ENCODE measurements at regions not wholly inside any gene's neighbourhood (a gene's known extent, or its start where the extent isn't known, plus 50 kb on each side); places are given as distances from the start of the nearest gene placed in this dataset.
"Not testable (repeated sequence)": the region's sequence is repeated elsewhere in the genome, so short reads cannot be mapped to it uniquely, and the experiment has no call there.

- ATAC-seq = no peak
- no peak for DNase-seq
- intact Hi-C loops (cut with DNase I, micrococcal nuclease) = no loop called here
These were observed 190.1 kb upstream of the E2F8 start for GRCh38 chr11:19430754-19431398.

GRCh38 chr11:19430346-19430745 lies 189.6 kb upstream of the E2F8 start:
- DNase-seq (no peak), ATAC-seq (no peak)

DNA sequence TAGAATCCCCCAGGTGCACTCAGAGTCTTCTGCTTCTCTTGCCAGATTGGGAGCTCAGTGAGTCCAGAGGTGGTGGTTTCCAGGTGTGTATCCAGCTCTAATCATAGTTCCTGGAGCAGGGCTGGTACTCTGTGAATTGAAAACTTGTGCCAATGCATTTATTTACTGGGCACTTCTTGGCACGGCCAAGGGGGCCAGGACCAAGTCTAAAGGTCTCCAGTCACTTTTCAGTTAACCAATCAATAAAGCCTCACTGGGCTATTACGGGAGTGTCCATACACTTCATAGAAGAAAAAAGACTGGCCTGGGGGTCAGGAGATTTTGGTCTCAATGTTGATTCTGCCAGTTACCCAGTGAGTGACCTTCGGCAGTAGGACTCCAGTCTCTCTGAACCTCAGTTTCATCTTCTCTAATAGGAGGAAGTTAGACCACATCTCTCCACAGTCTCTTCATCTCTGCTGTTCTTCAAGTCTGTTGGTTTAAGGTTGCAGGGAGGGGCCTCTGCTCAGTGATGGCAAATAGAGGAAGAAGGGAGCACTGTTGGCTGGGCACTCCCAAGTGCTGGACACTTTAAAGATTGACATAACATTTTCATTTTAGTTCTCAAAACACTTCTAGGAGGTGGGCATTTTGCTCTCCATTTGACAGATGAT lies 188.5 kb upstream of the E2F8 start:
- intact Hi-C loops (cut with DNase I, micrococcal nuclease) = no loop called here
- DNase-seq = no peak
- no peak for ATAC-seq

More at GRCh38 chr11:19430346-19430745, 189.6 kb upstream of the E2F8 start:
- intact Hi-C loops (cut with DNase I, micrococcal nuclease) = no loop called here

DNA sequence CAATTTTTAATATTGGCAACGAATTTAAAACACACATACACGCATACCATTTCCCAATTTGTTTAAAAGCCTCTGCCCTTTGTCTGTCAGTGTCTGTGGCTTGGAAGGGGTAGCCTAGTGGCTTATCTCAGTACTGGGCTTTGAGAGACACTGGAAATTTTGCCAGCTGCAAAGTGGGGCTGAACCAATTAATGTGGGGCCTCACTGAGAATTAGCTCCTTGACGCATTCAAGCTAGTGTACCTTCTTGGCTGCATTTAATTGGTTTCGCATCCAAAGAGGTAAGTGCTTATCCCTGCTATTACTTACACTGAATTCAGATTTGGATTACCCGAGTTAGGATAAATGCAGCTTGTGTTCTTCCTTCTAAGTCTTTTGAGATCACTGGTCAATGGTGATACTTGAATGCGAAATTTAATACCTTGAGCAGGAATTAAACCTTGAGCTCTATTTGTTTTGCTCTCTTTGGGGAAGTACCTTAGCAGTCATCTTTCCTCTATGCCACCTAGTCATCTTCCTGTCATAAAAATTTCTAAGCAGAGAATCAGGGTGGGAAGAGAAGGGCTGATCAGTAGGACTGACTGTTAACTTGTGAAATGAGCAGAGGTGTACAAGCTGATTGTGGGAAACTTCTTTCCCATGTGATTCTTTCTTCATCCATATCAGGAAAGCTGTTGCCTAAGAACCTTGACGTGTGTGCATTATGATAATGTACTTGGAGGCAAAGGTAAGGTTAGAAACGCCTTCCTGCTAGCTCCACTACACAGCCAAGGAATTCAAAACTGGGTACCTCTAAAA lies 187.7 kb upstream of the E2F8 start:
- intact Hi-C loops (cut with DNase I, micrococcal nuclease) = no loop called here
- no peak for ATAC-seq
- DNase-seq = no peak

- DNase-seq (no peak), ATAC-seq (no peak)
- intact Hi-C loops (cut with DNase I, micrococcal nuclease) = no loop called here
These were observed 186.1 kb upstream of the E2F8 start for GRCh38 chr11:19426756-19427403.

GRCh38 chr11:19426011-19426755 lies 185.4 kb upstream of the E2F8 start:
- intact Hi-C loops (cut with DNase I, micrococcal nuclease) = no loop called here
- ATAC-seq (no peak), DNase-seq (no peak)

- ATAC-seq (no peak), DNase-seq (no peak)
- intact Hi-C loops (cut with DNase I, micrococcal nuclease) = no loop called here
These were observed 181.5 kb upstream of the E2F8 start for GRCh38 chr11:19422276-19422675.

- intact Hi-C loops (cut with DNase I, micrococcal nuclease) = no loop called here
- DNase-seq (no peak), ATAC-seq (no peak)
These were observed 180.3 kb upstream of the E2F8 start for GRCh38 chr11:19420868-19421533.

DNA sequence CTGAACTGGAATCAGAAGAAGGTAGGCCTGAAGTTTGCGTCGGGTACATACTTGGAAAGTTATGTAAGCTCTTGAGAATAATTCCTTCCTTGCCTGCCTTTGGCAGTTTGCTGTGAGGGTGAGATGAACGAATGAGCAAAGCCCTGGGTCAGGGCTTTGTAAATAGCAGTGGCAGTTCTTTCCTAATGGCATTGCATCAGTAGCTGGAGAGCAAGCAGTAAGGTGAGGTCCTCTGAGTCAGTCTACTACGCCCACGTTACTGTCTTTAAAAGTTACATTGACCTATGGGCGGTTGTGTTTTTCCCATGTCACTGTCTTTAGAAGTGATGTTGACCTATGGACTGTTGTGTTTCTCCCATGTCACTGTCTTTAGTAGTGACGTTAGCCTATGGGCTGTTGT lies 179.1 kb upstream of the E2F8 start:
- ATAC-seq (no peak), DNase-seq (no peak)
- intact Hi-C loops (cut with DNase I, micrococcal nuclease) = no loop called here

GRCh38 chr11:19419021-19419750 lies 178.4 kb upstream of the E2F8 start:
- intact Hi-C loops (cut with DNase I, micrococcal nuclease) = no loop called here
- DNase-seq (no peak), ATAC-seq (no peak)

- no peak for DNase-seq
- intact Hi-C loops (cut with DNase I, micrococcal nuclease) = no loop called here
These were observed 177.5 kb upstream of the E2F8 start for GRCh38 chr11:19418221-19418620.

DNA sequence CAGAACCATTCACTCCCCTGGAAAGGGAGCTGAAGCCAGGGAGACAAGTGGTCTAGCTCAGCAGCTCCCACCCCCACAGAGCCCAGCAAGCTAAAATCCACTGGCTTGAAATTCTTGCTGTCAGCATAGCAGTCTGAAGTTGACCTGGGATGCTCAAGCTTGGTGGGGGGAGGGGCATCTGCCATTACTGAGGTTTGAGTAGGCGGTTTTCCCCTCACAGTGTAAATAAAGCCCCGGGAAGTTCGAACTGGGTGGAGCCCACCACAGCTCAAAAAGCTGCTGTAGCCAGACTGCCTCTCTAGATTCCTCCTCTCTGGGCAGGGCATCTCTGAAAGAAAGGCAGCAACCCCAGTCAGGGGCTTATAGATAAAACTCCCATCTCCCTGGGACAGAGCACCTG lies 171.3 kb upstream of the E2F8 start:
- intact Hi-C loops (cut with DNase I, micrococcal nuclease); ATAC-seq; DNase-seq: not testable (repeated sequence)

More at GRCh38 chr11:19418221-19418620, 177.5 kb upstream of the E2F8 start:
- no peak for ATAC-seq

- DNase-seq (no peak), ATAC-seq (no peak)
- intact Hi-C loops (cut with DNase I, micrococcal nuclease) = no loop called here
These were observed 169.3 kb upstream of the E2F8 start for GRCh38 chr11:19410032-19410431.

GRCh38 chr11:19409307-19409706 lies 168.6 kb upstream of the E2F8 start:
- no peak for ATAC-seq
- intact Hi-C loops (cut with DNase I, micrococcal nuclease) = no loop called here
- DNase-seq = no peak

DNA sequence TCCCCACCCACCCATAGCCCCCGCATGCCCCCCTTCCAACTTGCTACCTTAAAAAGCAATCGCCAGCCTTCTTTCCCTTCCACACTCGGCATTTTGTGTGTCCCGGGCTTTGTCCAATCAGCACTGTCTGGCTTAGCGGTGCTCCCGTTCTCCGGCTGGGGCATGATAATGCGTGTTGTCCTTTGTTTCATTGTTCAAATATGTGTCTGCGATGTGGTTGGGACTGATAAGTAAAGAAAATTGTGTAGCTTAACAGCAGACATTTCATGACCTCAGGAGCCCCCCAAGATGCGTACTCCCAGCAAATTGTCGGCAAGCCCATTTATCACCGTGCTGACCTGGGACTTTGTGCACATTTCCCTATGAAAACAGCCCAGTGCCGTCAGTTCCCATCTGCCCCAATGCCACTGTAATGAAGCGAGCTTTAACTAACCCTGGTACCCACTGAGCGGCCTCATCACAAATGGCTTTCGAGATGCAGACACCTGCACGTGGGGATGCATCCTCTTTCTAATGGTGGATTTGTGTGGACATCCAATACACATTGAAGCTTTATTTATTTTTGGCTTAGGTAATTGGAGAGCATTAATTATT lies 167.0 kb upstream of the E2F8 start:
- DNase-seq (no peak), ATAC-seq (no peak)
- intact Hi-C loops (cut with DNase I, micrococcal nuclease) = no loop called here

DNA sequence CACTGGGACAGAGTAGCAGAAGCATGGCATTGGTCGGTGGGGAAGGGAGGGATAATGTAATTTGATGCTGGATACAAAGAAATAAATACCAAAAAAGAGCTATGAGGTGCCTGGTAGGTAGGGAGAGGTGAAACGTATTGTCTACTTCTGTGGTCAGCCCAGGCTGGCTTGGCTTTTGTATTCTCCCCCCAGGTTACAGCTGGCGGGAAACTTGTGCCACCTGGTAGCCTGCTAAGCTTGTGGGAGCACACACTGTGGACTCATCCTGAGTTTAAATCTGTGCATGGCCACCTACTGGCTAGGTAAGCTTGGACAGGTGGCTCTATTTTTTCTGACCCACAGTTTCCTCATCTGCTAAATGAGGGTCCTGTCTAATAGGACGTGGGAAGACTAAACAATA lies 165.2 kb upstream of the E2F8 start:
- intact Hi-C loops (cut with DNase I, micrococcal nuclease) = no loop called here
- no peak for ATAC-seq
- no peak for DNase-seq

GRCh38 chr11:19404787-19405186 lies 164.0 kb upstream of the E2F8 start:
- intact Hi-C loops (cut with DNase I, micrococcal nuclease) = no loop called here
- DNase-seq = no peak
- ATAC-seq = no peak

Data from left colon (tissue), 2 donors.